ENCODE measurements at regions not wholly inside any gene's neighbourhood (a gene's known extent, or its start where the extent isn't known, plus 50 kb on each side); places are given as distances from the start of the nearest gene placed in this dataset.

- H3K9ac ChIP-seq (ENCODE audit: low read length) = no peak overlapping the region
These were observed 66.9 kb downstream of the TMEM100 start for GRCh38 chr17:55655777-55656176.

GRCh38 chr17:55654821-55655220, 67.8 kb downstream of the TMEM100 start:
- Histone ChIP-seq H4K20me1 (ENCODE audit: control insufficient read depth, insufficient read depth, low read length, poor library complexity, severe bottlenecking) (no peaks in the 10 kb centered on the region), H2AFZ (ENCODE audit: insufficient read depth, low read depth, low read length, poor library complexity, severe bottlenecking) (no peak overlapping the region), H3K79me2 (ENCODE audit: control insufficient read depth, insufficient read depth, low read length) (no peaks in the 10 kb centered on the region), H3K27ac (ENCODE audit: low read length in 2 of 2) (no peak overlapping the region), H3K4me3 (ENCODE audit: control extremely low read depth in 1 of 5, extremely low read depth in 1 of 5, insufficient read depth in 1 of 5, low read depth in 2 of 5, low read length in 4 of 5) (no peak overlapping the region), H3K4me1 (ENCODE audit: control insufficient read depth in 2 of 2, insufficient read depth in 2 of 2, low read length in 2 of 2) (no peaks in the 10 kb centered on the region), H3K27me3 (replicated peaks in 1 of 4; ENCODE audit: control extremely low read depth in 1 of 4, control insufficient read depth in 3 of 4, insufficient read depth in 4 of 4, low read length in 3 of 4) (no peaks in the 10 kb centered on the region), H3K36me3 (replicated peaks in 1 of 2; ENCODE audit: control extremely low read depth in 1 of 2, control insufficient read depth in 1 of 2, extremely low read depth in 1 of 2, insufficient read depth in 2 of 2, low read length in 1 of 2) (no peaks in the 10 kb centered on the region), H3K9ac (ENCODE audit: low read length) (no peak overlapping the region), H3K9me3 (ENCODE audit: control extremely low read depth in 1 of 3, control insufficient read depth in 2 of 3, insufficient read depth in 1 of 3, low read length in 2 of 3) (no peaks in the 10 kb centered on the region), H3K4me2 (replicated peaks; ENCODE audit: low read depth, low read length, poor library complexity, severe bottlenecking) (no peak overlapping the region)
- POLR2A ChIA-PET = no interaction called here
- ATAC-seq (ENCODE audit: low read depth) = no peak
- 93% methylated on average over 2 of the region's 5 CpGs for WGBS (ENCODE audit: insufficient coverage)
- Mint-ChIP-seq H3K9me3 (ENCODE audit: insufficient read depth) (no peaks in the 10 kb centered on the region), H3K4me1 (peaks cover 3% of the 10 kb centered on the region), H3K4me3 (no peak overlapping the region), H3K27me3 (peaks cover 14% of the 10 kb centered on the region), H3K27ac (no peak overlapping the region)
- TF ChIP-seq CTCF (IDR thresholded peaks at IDR 0.05) = no peak
- TF ChIP-seq EZH2 (IDR thresholded peaks at IDR 0.05; ENCODE audit: borderline replicate concordance, insufficient read depth, low read depth, low read length, poor library complexity, severe bottlenecking) = no peak
- DNase-seq = no peak
- intact Hi-C loops (cut with micrococcal nuclease) = no loop called here
- CTCF ChIA-PET = no interaction called here

More at GRCh38 chr17:55655777-55656176, 66.9 kb downstream of the TMEM100 start:
- H3K27ac ChIP-seq (ENCODE audit: low read length in 2 of 2) = no peak overlapping the region
- no peak overlapping the region for H3K4me3 Mint-ChIP-seq
- peaks cover 9% of the 10 kb centered on the region for H3K27me3 Mint-ChIP-seq
- H3K9me3 ChIP-seq (ENCODE audit: control extremely low read depth in 1 of 3, control insufficient read depth in 2 of 3, insufficient read depth in 1 of 3, low read length in 2 of 3) = no peaks in the 10 kb centered on the region
- no peaks in the 10 kb centered on the region for H3K36me3 ChIP-seq (replicated peaks in 1 of 2; ENCODE audit: control extremely low read depth in 1 of 2, control insufficient read depth in 1 of 2, extremely low read depth in 1 of 2, insufficient read depth in 2 of 2, low read length in 1 of 2)
- TF ChIP-seq EZH2 (IDR thresholded peaks at IDR 0.05; ENCODE audit: borderline replicate concordance, insufficient read depth, low read depth, low read length, poor library complexity, severe bottlenecking) (no peak), CTCF (IDR thresholded peaks at IDR 0.05) (no peak)
- no peak overlapping the region for H3K4me3 ChIP-seq (ENCODE audit: control extremely low read depth in 1 of 5, extremely low read depth in 1 of 5, insufficient read depth in 1 of 5, low read depth in 2 of 5, low read length in 4 of 5)
- no peak overlapping the region for H2AFZ ChIP-seq (ENCODE audit: insufficient read depth, low read depth, low read length, poor library complexity, severe bottlenecking)
- ChIA-PET CTCF (no interaction called here), POLR2A (no interaction called here)
- no peaks in the 10 kb centered on the region for H4K20me1 ChIP-seq (ENCODE audit: control insufficient read depth, insufficient read depth, low read length, poor library complexity, severe bottlenecking)
- H3K27ac Mint-ChIP-seq = no peak overlapping the region
- no peaks in the 10 kb centered on the region for H3K27me3 ChIP-seq (replicated peaks in 1 of 4; ENCODE audit: control extremely low read depth in 1 of 4, control insufficient read depth in 3 of 4, insufficient read depth in 4 of 4, low read length in 3 of 4)
- no peak for DNase-seq
- intact Hi-C loops (cut with micrococcal nuclease) = no loop called here
- H3K9me3 Mint-ChIP-seq (ENCODE audit: insufficient read depth) = no peaks in the 10 kb centered on the region
- no peak for ATAC-seq (ENCODE audit: low read depth)
- no peak overlapping the region for H3K4me2 ChIP-seq (replicated peaks; ENCODE audit: low read depth, low read length, poor library complexity, severe bottlenecking)
- H3K4me1 ChIP-seq (ENCODE audit: control insufficient read depth in 2 of 2, insufficient read depth in 2 of 2, low read length in 2 of 2) = peaks cover 0 to 5% of the 10 kb centered on the region in 2 donors
- no peaks in the 10 kb centered on the region for H3K79me2 ChIP-seq (ENCODE audit: control insufficient read depth, insufficient read depth, low read length)
- H3K4me1 Mint-ChIP-seq = peaks cover 12% of the 10 kb centered on the region
